Stimulated activated CD4-positive, alpha-beta T cell treated with anti-CD3 and anti-CD28 coated beads, Interleukin-1b, Interleukin-23, amount 100 ng/mL, for 48 hours (primary cell): ENCODE measurements at regions not wholly inside any gene's neighbourhood (a gene's known extent, or its start where the extent isn't known, plus 50 kb on each side); places are given as distances from the start of the nearest gene placed in this dataset.

Source experiments
- DNase-seq: peaks from one replicate; pipeline ENCODE4 v3.0.0-alpha.2; 2020

DNA sequence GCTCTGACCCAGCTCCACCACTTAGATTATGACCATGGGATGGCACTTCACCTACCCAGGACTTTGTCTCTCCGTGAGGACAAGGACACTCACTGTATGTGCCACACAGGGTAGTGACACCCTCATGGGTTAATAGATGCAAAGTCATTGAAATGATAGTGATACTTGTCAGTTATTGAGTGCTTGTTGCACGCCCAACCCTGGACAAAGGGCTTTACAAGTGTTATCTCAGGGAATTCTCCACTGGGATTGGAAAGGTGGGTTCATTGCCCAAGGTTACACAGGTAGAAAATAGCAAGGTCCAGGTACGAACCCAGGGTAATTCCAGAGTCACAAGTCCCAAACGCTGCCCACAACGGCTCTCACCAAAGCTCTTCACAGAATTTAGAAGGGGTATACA is 158.2 kb downstream of the TRIM29 start:
- DNase-seq = no peak

DNA sequence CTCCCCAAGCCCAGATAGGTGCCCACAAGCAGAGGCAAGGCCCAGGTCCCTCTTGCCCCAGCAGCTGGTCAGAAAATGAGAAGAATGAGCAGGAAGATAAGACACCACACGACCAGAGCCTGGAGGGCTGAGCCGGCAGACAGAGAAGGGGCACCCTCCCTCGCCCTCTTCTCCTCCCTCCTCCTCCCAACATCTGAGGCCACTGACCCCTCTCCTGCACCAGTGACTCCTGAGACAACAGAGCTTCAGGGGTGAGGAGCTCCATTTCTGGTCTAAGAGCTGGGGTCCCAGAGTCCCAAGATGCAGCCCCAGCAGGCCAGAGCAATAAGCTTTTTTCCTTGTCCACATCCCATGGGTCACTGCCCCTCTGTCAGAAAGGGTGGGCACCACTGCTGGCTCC is 159.2 kb downstream of the TRIM29 start:
- DNase-seq = no peak

DNA sequence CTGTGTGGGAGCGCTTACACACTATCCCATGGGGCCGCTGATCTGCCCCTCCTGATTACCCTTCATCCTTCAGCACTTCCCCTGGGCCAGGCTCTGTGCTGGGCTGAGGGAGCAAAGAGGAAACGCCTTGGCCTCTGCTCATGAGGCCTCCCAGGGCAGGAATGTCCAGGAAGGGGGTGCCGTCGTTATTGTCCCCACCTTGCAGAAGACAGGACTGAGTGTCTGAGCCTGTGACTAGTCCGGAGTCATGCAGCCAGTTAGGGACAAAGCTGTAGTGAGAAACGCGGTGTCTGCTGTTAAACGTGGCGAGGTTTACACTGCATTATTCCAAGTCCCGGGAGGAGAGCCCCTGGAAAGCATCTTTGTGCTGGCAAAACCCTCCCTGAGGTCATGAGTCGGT is 160.0 kb downstream of the TRIM29 start:
- no peak for DNase-seq

DNA sequence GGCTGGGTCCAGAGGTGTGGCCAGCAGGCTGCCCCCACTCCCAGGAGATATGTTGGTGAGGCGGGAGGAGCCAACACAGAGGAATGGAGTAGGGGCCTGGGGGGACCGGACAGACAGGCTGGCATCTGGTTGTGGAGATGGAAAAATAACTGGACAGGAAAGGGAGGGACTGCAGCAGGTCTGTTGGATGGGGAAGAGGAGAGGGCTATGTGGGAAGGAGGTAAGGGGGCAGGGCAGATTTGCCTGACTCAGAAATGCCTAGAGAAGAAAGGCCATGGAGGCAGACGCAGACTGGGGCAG is 160.4 kb downstream of the TRIM29 start:
- no peak for DNase-seq

DNA sequence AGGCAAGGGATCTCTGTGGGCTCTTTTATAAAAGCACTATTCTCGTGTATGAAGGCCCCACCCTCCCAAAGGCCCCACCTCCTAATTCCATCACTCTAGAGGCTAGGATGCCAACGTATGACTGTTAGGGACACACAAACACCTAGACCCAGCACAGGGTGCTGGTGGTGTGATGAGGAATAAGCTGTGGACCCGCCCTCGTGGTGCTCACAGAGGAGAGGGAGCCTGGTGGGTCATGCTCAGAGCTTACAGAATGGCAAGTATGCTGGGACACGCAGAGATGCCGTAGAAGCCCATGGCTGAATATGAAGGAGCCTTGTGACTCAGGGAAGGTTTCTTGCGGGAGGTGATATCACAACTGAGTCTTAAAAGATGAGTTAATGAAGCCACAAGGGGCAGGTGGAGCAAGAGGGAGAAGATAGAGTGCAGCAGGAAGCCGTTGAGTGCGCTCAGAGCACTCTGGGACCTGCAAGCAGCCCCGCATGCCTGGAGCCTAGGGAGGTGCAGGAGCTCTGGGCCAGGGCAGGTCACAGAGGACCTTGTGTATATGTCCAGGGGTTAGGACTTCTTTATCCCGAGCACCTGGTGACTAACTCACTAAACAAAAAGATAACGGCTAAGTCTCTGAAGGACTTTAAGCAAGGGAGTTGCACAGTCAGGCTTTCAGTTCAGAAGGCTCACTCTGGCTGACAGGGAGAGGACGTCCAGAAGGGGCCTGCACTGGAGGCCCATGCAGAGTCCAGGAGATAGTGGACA is 160.9 kb downstream of the TRIM29 start:
- no peak for DNase-seq

DNA sequence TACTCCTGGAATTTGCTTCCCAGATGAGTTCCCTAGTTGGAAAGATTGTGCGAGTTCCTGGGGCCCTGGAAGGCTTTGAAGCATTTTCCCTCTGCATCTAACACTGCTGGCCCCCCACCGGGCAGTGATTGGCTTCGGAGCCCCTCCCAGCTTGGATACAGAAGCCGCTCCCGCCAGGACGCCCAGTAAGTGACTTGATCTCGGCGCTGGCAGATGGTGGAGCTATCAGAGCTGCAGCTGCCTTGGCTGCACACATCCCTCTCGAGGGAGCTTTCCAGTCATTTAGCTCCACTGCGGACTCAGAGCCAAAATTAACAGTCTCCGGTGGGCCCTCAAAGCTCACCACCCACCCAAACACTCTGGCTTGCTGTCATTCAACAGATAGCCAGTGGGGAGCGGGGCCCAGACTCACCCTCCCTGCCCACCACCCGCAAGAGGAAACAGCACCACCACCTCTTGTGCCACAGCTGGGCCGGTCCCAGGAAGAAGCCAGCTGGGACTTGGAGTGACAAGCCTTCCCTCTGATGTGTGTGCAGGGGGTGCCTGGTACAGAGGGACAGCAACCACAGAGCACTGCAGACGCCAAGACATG is 162.3 kb downstream of the TRIM29 start:
- DNase-seq = no peak

DNA sequence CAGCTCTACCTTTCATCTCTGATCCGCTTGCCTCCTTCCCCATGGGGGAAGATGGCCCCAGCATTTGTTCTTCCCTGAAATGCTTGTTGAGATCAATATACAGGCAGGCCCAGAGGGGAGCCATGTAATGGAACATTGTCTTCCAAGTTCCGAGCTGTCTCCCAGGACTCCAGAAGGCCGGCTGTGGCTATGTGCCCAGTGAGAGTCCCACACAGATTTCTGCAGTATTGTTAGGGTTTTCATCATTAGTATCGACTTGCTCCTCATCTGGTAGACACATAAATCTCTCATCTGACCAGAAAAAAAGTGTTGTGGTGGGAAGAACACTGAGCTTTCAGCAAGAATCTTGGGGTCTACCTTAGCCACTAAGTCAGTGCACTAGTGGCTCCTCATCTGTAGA is 163.4 kb downstream of the TRIM29 start:
- no peak for DNase-seq

DNA sequence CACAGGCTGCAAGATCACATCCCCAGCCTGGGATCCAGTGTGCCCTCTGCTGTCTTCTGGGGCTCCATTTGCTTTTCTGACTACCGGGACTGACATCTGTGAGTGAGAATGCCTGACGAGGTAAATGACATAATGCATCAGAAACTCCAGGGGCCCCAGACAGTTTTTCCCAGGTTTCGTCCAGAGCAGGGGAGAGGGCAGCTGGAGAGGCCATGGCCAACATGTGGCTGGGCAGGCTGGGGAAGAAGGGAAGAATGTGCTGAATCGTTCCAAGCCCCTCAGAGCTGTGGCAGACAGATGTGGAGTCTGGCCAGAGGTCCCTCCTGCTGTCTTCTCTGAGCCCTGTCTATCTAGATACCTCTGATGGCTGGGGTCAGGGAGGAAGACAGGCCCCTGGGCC is 163.9 kb downstream of the TRIM29 start:
- no peak for DNase-seq

DNA sequence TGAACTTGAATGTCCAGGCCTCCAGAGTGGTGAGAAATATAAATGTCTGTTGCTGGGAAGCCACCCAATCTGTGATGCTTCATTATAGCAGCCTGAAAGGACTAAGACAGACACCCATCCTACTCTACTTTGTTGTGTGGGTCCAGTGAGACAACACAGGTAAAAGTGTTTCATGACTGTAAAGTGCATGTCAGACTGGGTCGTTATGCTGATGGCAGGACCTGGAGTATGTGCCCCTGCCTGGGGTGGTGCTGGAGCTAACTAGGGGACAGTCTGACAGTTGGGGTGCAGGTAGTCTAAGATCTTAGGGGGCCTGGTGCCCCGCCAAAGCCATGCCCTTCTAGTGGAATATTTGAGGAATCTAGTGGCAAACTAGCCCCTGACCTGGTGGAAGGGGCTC is 165.6 kb downstream of the TRIM29 start:
- no peak for DNase-seq

DNA sequence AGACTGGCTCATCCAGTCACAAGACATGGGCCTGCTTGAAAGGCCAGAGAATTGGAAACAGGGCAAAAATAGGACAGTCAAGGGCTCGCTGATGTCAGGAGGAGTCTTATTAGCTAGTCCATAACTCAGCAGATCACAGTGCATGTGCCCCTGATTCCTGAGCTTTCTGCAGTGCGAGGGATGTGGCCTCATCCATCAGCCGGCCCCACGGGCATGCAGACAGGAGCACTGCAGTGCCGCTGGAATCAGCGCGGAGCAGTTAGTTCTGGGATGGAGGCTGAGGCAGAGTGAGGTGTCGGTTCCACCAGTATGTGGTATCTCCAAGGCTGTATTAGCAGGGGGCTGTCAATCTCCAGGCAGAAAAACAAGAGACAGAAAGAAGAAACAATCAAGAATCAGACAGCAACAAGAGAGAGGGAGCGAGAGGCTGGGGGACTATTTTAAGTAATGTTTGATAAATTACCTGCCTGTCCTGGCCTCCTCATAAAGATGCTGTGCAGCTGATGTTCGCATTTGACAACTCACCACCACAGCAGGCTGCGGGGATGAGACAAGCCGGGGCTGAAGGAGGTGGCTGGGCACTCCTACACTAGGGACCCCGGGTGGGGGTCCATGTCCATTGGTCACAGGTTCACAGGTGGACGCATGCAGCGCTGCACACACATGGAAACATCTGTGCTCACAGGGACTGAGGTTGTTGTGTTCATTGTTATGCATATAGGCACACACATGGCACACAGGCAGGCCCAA is 167.2 kb downstream of the TRIM29 start:
- DNase-seq = no peak

DNA sequence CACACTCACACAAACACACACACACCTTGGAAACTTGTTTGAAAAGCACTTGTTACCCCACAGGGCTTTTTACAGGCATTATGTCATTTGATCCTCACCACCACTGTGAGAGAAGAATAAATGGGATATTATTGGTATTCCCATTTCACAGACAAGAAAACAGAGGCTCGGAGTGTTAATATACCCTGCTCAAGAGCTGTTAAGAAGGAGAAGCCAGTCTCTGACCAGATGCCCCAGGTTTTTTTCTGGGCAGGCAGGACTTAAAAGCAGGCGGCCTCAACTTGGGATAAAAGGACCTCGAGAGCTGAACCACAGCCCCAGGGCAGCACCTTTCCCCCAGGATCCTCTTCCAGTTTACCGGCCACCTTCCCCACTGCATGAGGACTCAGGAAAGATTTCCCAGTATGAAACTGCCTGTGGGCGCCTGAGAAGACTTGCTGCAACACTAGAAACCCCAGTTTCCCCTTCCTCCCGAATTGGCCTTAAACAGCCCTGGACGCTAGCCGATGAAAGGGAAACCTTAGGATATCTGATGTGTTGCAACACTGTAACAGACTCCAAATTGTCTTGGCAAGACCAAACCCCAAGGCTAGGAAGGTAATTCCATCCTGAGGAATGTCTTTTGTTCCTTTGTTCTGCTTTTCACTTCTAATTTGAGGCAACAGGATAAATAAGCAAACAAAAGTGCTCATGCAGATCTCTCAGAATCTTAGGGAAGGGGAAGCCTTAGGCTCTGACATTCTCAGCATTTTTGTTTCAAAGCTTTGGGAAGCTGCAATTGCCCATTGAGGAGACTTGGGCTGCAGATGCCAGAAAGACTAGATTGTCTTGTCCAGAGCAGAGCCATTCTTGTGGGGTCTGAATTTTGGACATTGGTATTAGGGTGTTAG is 173.5 kb downstream of the TRIM29 start:
- no peak for DNase-seq

DNA sequence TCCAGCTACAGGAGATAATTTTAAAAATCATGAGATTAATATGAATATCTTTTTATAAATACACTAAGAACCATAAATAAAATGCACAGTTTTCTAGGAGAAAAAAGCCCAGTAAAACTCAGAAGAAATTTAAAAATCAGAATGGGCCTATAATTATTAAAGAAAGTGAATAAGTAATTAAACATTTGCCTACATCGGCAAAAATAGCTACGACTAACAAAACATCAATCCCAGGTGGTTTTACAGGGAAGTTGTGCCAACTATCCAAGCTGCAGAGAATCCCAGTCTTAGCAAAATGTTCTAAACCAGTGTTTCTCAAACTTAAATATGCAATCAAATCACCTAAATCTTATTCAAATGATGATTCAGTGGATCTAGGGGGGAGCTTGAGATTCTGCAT is 180.0 kb downstream of the TRIM29 start:
- DNase-seq = no peak

DNA sequence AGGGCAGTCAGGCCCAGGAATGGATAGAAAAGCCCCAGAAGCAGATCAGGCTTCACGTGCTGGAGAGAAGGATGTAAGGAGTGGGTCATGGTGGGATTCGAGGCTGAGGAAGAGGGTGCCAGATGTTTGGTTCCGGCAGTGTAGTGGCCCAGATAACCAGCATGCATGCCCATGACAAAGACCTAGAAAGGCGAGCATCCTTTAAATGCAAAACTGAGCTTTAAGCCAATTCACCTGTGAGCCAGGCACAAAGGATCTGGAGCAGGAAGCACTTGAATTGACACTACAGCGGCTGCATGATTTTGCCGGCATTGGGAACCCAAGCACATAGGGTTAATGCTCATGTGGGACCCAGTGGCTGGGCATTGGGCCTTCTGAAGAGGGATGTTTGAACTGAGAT is 185.5 kb downstream of the TRIM29 start:
- DNase-seq = no peak

DNA sequence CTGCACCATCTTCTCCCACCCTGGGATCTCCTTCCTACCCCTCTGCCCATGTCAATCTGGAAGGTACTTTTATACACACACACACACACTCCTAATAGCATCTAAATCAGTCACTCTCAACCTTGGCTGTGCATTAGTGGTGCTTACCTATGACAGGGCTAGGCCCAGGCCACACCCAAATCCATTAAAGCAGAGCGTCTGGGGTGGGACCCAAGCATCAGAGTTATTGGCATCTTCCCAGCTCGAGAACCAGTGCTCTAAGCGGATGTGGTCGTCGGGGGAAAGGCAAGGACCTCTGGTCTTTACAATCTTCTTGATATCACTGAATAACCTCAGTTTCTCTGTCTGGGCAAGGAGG is 194.6 kb downstream of the TRIM29 start:
- DNase-seq = no peak

DNA sequence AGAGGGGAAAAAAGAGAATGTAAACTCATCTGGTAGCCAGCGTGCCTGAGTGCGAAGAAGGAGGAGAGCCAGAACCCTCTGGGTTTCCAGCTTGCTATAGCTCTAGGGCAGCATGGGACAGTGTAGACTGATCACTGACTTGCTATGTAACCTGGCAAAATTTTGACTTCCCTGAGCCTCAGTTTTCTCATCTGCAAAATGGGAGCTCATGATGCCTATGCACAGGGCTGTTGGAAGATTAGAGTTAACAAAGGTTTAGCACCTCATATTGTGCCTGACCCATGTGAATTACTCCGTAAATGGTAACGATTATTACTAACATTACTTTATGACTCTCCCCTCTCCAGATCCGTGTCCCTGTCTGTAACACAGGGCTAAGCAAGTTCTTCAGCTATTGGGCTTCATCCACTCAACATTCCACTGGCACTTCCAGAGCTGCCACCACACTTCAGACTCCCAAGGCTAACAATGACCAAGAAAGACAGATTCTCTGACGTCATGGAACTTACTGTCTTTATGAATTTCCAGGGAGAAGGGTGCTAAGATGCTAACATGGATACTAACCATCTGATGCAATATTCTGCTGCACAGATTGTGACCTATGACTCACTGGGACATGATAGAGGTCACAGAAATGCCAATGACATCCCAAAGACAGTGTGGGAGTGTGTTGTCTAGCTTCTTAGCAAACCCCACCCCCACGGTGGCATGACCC is 195.2 kb downstream of the TRIM29 start:
- no peak for DNase-seq

DNA sequence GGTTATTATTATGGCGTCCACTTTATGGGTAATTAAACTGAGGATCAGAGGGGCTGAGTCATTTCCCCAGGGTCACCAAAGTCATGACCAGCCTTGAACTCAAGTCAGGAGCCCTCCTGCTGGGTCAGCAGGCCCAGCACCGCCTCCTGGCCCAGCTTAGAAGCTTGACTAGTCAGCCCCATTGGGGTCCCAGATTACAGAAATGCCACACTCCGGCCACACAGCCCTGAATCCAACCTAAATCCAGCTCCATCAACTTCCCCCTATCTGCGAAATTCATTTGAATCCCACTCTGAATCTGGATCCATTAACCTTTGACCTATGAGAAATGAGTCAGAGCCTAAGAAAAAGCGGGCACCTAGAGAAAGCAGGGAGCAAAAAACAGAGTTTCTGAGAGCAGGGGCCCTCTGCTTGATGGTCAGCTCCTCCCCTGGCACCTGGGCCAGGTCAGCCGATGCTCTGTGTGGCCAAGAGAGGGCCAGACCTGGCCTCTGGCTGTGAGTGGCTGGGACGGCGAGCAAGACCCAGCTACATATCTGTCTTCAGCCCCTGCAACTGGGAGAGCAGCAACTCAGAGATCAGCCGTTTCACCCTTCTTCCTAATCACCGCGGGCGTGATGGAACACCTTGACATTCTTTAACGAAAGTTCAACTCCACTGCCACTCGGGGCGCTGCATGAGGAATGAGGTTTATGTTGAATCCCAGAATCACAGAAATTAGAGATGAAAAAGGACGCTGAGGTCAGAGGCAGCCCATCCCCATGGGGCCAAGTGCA is 196.1 kb downstream of the TRIM29 start:
- no peak for DNase-seq

DNA sequence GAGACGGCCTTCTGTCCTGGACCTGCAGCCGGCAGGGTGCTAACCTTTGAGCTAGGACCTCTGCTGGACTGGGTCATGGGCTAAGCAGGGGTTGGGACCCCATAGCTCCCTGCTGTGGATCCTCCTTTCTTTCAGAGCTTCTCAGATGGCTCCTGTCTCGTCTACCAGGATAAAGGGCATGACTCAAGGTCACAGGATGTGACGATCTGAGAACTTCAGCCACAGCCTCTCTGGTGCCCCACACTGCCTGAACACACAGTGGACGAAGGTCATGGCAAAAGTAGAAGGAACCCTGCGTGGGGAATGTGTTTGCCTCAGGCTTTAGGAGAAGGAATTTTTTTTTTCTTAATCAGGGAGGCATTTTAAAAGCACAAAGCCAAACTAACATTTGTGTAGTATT is 196.7 kb downstream of the TRIM29 start:
- no peak for DNase-seq

DNA sequence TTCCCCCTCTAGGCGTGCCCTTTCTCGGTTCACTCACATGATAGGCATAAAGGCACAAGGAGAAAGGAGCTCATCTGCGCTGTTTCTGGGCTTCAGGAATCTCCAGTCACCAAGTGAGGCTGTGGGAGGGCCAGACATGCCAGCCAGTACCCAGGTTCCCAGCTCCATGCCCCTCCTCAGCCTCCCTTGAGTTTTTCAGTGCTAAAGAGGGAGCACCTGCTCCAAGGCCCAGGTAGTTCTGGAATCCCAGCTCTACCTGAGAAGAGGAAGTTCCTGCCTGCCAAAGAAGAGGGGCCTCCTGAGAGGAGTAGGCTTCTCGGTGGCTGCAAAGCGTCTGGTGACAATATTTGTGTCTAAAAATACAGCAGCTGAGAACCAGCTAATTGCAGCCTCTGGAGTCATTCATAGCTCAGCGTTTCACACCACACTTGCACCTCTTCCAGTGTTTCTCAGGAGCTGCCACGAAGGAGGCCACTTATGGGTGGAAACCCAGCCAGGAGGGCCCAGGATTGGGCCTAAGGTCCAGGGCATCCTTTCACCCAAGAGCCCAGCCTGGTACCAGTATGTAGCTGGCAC is 197.4 kb downstream of the TRIM29 start:
- DNase-seq = no peak

DNA sequence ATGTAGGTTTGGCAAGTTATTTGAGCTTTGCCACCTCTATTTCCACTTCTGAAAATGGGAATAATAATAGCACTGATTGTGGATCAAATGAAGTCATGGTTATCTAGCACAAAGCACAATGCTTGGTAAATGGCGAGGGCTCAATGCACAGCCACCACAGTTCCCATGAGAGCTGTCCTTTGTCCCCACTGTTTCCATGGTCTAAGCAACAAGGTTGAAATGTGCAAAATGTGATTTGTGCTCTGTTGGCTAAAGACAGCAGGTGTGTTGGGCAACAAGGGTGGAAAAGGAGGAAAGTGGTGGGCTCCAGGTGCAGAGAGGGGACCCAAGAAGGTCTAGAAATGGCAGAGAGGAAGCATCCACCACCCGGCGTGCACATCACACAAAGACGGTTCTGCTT is 200.5 kb downstream of the TRIM29 start:
- no peak for DNase-seq

DNA sequence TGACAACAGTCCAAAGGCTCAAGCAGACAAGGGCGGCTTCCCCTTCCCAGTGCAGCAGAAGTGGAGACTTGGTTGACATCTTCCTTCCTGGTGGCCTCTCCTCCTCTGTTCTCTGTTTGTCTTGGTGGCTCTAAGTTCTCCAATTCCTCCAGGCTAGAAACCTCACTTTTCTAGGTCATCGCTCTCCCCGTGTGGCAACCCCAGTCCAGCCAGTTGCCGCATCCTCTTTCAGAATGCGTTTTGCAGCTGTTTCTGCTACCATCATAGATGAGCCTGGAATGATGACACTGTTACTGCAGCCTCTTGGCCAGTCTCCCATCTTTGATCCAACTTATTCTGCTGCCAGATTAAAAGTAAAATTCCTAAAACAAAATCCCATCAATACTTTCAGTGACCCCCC is 201.5 kb downstream of the TRIM29 start:
- no peak for DNase-seq

DNA sequence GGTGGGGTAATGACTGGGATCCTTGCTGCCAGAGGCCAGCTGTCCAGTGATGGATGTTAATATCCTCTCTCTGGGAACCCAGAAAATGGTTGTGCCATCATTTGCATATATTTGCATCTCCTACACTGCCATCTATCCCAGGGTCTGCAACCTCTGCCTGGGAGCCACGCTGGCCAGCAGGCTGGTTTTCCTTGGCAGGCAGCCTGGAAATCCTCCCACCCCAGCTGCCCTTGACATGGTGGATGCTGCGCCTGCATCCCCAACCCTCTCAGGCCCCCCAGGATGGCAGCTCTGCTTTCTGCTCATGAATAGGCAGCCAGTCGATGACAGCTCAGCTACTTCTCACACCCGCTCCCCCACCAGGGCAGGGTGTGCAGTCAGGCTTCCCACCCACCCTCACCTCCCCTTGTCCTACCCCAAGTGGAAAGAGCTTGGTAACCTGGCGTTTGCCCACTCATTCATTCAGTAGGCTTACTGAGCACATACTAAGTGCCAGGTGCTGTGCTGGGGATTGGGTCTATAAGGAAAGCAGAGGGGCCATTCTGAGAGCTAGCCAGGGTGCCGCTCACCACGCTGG is 202.5 kb downstream of the TRIM29 start:
- no peak for DNase-seq
